GM12878 (cell line): ENCODE measurements at regions not wholly inside any gene's neighbourhood (a gene's known extent, or its start where the extent isn't known, plus 50 kb on each side); places are given as distances from the start of the nearest gene placed in this dataset.

ENCODE experiments used
- ATAC-seq: fragments of 200-7000 bp; cut with Tn5 transposase; 3 replicates; pipeline ENCODE4 v1.9.1; 2020; ENCODE audit warnings: mild to moderate bottlenecking, moderate library complexity
- BruUV-seq: library from RNA; stranded (reverse); fragments of 400-500 nt; replicated peaks from 2 replicates; lab custom pipeline; 2021; lab: Mats Ljungman, UMichigan
- CTCF ChIA-PET: fragments of 300-600 bp; sonication (Branson Sonifier 250); formaldehyde crosslinking; extraction: SDS; loops from one replicate; lab custom pipeline; 2021; ENCODE audit warnings: inconsistent platforms; lab: Yijun Ruan, JAX
- POLR2A ChIA-PET: fragments of 350-600 bp; formaldehyde crosslinking; extraction: SDS; loops from one replicate; lab custom pipeline; 2021; ENCODE audit warnings: inconsistent platforms; lab: Charles Lee
- RAD21 ChIA-PET: fragments of 300-600 bp; sonication (Branson Sonifier 250); formaldehyde crosslinking; loops from one replicate; lab custom pipeline; 2023; ENCODE audit warnings: antibody characterized with exemption; ENCODE audit not compliant: unreplicated experiment; lab: Charles Lee
- SMC1A ChIA-PET: fragments of 300-600 bp; sonication (Branson Sonifier 250); formaldehyde crosslinking; loops from one replicate; lab custom pipeline; 2023; ENCODE audit not compliant: unreplicated experiment, uncharacterized antibody; lab: Charles Lee
- DNase-seq: peaks from one replicate; pipeline ENCODE4 v3.0.0-alpha.2; 2011; ENCODE audit warnings: low read depth, low spot score
- FAIRE-seq: peaks from 3 replicates; lab custom pipeline; 2011; peaks lifted over from hg19 to GRCh38; lab: Jason Lieb, UNC
- H2AFZ ChIP-seq: 2 replicates; pipeline ENCODE4 v1.6.0; 2011; ENCODE audit warnings: low read depth, low read length, control low read depth; ENCODE audit not compliant: control insufficient read depth
- H3K27ac ChIP-seq: 2 replicates; pipeline ENCODE4 v1.5.1; 2011; ENCODE audit warnings: control low read depth; ENCODE audit not compliant: control insufficient read depth, insufficient read depth
- H3K27me3 ChIP-seq, 2 experiments: replicated peaks in 1 of 2; 2 replicates each; pipeline versions ENCODE4 v1.6.0 to v1.6.1; 2011; ENCODE audit warnings: low read length in 1 of 2; ENCODE audit not compliant: control insufficient read depth in 2 of 2, insufficient read depth in 2 of 2
- H3K36me3 ChIP-seq, 2 experiments: 2 replicates each; pipeline ENCODE4 v1.5.1; 2011; ENCODE audit warnings: low read length in 1 of 2; ENCODE audit not compliant: control insufficient read depth in 2 of 2, insufficient read depth in 2 of 2
- H3K4me1 ChIP-seq: 2 replicates; pipeline ENCODE4 v1.6.1; 2011; ENCODE audit warnings: mild to moderate bottlenecking, low read length, moderate library complexity, mixed read lengths; ENCODE audit not compliant: control insufficient read depth, insufficient read depth
- H3K4me2 ChIP-seq: 2 replicates; pipeline ENCODE4 v1.6.0; 2011; ENCODE audit warnings: control low read depth; ENCODE audit not compliant: control insufficient read depth, insufficient read depth
- H3K4me3 ChIP-seq: fragments of 200-600 bp; sonication (generic); 2 replicates; pipeline ENCODE4 v1.5.1; 2016
- H3K79me2 ChIP-seq: 2 replicates; pipeline ENCODE4 v1.6.0; 2011; ENCODE audit warnings: low read length; ENCODE audit not compliant: control insufficient read depth, insufficient read depth
- H3K9ac ChIP-seq: 2 replicates; pipeline ENCODE4 v1.8.0; 2011; ENCODE audit warnings: low read length, control low read depth, mixed read lengths; ENCODE audit not compliant: control insufficient read depth, insufficient read depth
- H3K9me3 ChIP-seq: replicated peaks from 3 replicates; pipeline ENCODE4 v1.5.1; 2011; ENCODE audit warnings: mild to moderate bottlenecking, low read length; ENCODE audit not compliant: control insufficient read depth, insufficient read depth
- H4K20me1 ChIP-seq: 2 replicates; pipeline ENCODE4 v1.6.0; 2011; ENCODE audit not compliant: control insufficient read depth, insufficient read depth
- HDAC2 ChIP-seq: fragments of 200-600 bp; sonication (generic); IDR thresholded peaks from 2 replicates; pipeline ENCODE4 v1.6.1; 2017
- JUNB ChIP-seq: IDR thresholded peaks from 2 replicates; pipeline ENCODE4 v1.6.1; 2016; ENCODE audit warnings: antibody characterized with exemption, mild to moderate bottlenecking
- MTA2 ChIP-seq: fragments of 450-650 bp; IDR thresholded peaks from 2 replicates; pipeline ENCODE4 v1.6.1; 2016; ENCODE audit warnings: low read depth, mild to moderate bottlenecking, moderate library complexity
- POU2F2 ChIP-seq: IDR thresholded peaks from 3 replicates; pipeline ENCODE4 v1.6.1; 2011; ENCODE audit warnings: low read depth, mild to moderate bottlenecking, low read length, borderline replicate concordance
- TAF1 ChIP-seq: IDR thresholded peaks from 2 replicates; pipeline ENCODE4 v1.6.1; 2011; ENCODE audit warnings: mild to moderate bottlenecking, low read depth, low read length, borderline replicate concordance
- ZBTB4 ChIP-seq: fragments of 450-650 bp; formaldehyde crosslinking; IDR thresholded peaks from 2 replicates; pipeline ENCODE4 v1.4.0; 2022; ENCODE audit warnings: mild to moderate bottlenecking, moderate library complexity
- ZNF24 ChIP-seq: fragments of 450-650 bp; IDR thresholded peaks from 2 replicates; pipeline ENCODE4 v1.6.1; 2017; ENCODE audit warnings: antibody characterized with exemption, mild to moderate bottlenecking
- ZNF592 ChIP-seq: fragments of 450-650 bp; IDR thresholded peaks from 2 replicates; pipeline ENCODE4 v1.6.1; 2017; ENCODE audit warnings: mild to moderate bottlenecking, moderate library complexity
- ZZZ3 ChIP-seq: IDR thresholded peaks from 2 replicates; pipeline ENCODE4 v1.6.1; 2011; ENCODE audit warnings: low read depth; ENCODE audit not compliant: control insufficient read depth, insufficient read length
- WGBS: methylation state at CpG from one replicate; pipeline ENCODE4 v1.1.6; 2016; ENCODE audit warnings: low lambda C conversion rate; ENCODE audit not compliant: insufficient replicate concordance, insufficient coverage; ENCODE audit errors: missing lambda C conversion rate; 5-methylcytosine and 5-hydroxymethylcytosine counted together
- in situ Hi-C: fragments of 300-500 bp; cut with MboI; formaldehyde crosslinking; loops from 9 replicates; pipeline ENCODE4 v1.14.3; 2018; ENCODE audit warnings: mixed read lengths
- intact Hi-C: fragments of 100-400 bp; cut with micrococcal nuclease; formaldehyde crosslinking; loops from one replicate; pipeline ENCODE4 v1.14.2; 2022; ENCODE audit not compliant: unreplicated experiment
- TF ChIP-seq, protein P1 (sequence below): IDR thresholded peaks from 2 replicates; pipeline ENCODE4 v1.6.1; 2012; ENCODE audit warnings: low read length, inconsistent platforms

- H2AFZ ChIP-seq = no peak overlapping the region
- no peaks in the 10 kb centered on the region for H4K20me1 ChIP-seq
- no peaks in the 10 kb centered on the region for H3K36me3 ChIP-seq
- no peak for DNase-seq
- in situ Hi-C loops = no loop called here
- no peak for TF ChIP-seq JUNB
- TF ChIP-seq, all 136 proteins: peak for 0
- H3K4me3 ChIP-seq = no peak overlapping the region
- ATAC-seq (no peak), FAIRE-seq (no peak)
- no peaks in the 10 kb centered on the region for H3K9me3 ChIP-seq
- ChIA-PET POLR2A (no interaction called here), CTCF (no interaction called here), SMC1A (no interaction called here), RAD21 (no interaction called here)
- no peaks in the 10 kb centered on the region for H3K79me2 ChIP-seq
- no peaks in the 10 kb centered on the region for H3K27me3 ChIP-seq
- H3K4me2 ChIP-seq = no peak overlapping the region
- H3K9ac ChIP-seq = no peak overlapping the region
- H3K4me1 ChIP-seq = no peaks in the 10 kb centered on the region
- no peak overlapping the region for H3K27ac ChIP-seq
- intact Hi-C loops = no loop called here
- BruUV-seq = no TSS peak
- WGBS = 19% methylated on average over 5 of the region's 5 CpGs
These were observed 227.8 kb downstream of the ICE1 start for GRCh38 chr5:5650242-5650641.

GRCh38 chr5:5649641-5650040 lies 227.2 kb downstream of the ICE1 start:
- H3K9ac ChIP-seq = no peak overlapping the region
- CTCF ChIA-PET = no interaction called here
- TF ChIP-seq ZNF24 (no peak), ZBTB4 (no peak), ZZZ3 (no peak), MTA2 (no peak), ZNF592 (no peak), POU2F2 (no peak), TAF1 (no peak), HDAC2 (no peak)
- TF ChIP-seq, protein P1, sequence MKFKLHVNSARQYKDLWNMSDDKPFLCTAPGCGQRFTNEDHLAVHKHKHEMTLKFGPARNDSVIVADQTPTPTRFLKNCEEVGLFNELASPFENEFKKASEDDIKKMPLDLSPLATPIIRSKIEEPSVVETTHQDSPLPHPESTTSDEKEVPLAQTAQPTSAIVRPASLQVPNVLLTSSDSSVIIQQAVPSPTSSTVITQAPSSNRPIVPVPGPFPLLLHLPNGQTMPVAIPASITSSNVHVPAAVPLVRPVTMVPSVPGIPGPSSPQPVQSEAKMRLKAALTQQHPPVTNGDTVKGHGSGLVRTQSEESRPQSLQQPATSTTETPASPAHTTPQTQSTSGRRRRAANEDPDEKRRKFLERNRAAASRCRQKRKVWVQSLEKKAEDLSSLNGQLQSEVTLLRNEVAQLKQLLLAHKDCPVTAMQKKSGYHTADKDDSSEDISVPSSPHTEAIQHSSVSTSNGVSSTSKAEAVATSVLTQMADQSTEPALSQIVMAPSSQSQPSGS = no peak

More at GRCh38 chr5:5649641-5650040, 227.2 kb downstream of the ICE1 start:
- no TSS peak for BruUV-seq
- ChIA-PET SMC1A (interaction anchor here (0.6 kb wide), 1 partner anchor 569 kb away, joined by 3 read pairs; no protein-coding TSS in a partner anchor), POLR2A (no interaction called here), RAD21 (no interaction called here)
- DNase-seq = no peak
- no peak overlapping the region for H2AFZ ChIP-seq
- H3K79me2 ChIP-seq = no peaks in the 10 kb centered on the region
- 45% methylated on average over 5 of the region's 5 CpGs for WGBS
- no peak for FAIRE-seq
- no peaks in the 10 kb centered on the region for H3K27me3 ChIP-seq
- H3K4me1 ChIP-seq = no peaks in the 10 kb centered on the region
- no peak overlapping the region for H3K4me3 ChIP-seq
- H3K4me2 ChIP-seq = no peak overlapping the region
- H4K20me1 ChIP-seq = no peaks in the 10 kb centered on the region
- H3K27ac ChIP-seq = no peak overlapping the region
- H3K36me3 ChIP-seq = no peaks in the 10 kb centered on the region
- no peaks in the 10 kb centered on the region for H3K9me3 ChIP-seq
- intact Hi-C loops = no loop called here
- in situ Hi-C loops = no loop called here
- ATAC-seq = no peak
